Right renal cortex interstitium (tissue), 3 donors: ENCODE measurements at regions not wholly inside any gene's neighbourhood (a gene's known extent, or its start where the extent isn't known, plus 50 kb on each side); places are given as distances from the start of the nearest gene placed in this dataset.
"Not testable (repeated sequence)": the region's sequence is repeated elsewhere in the genome, so short reads cannot be mapped to it uniquely, and the experiment has no call there.

Experiments
- DNase-seq, 3 donors: peaks; one replicate each; pipeline ENCODE4 v3.0.0-alpha.2; 2013; ENCODE audit warnings: low read depth in 3 of 3, low spot score in 2 of 3

DNA sequence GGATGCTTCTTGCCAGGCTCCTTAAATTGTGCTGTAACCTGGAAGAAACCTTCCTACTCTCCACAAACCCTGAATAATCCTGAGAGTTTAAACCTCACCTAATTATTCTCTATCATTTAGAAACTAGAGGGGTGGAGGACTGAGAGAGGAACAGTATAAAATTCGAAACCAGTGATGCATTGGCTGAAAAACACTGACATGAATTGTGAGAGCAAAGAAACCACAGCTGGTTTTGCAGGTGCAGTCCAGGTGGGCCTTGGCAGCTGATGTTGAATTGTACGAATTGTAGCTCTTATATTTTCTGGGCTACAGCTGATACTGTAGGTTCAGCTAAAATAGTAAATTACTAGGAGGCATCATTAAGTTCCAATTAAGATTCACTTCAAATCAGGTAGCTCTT lies 227.0 kb upstream of the SLITRK5 start:
- no peak for DNase-seq

DNA sequence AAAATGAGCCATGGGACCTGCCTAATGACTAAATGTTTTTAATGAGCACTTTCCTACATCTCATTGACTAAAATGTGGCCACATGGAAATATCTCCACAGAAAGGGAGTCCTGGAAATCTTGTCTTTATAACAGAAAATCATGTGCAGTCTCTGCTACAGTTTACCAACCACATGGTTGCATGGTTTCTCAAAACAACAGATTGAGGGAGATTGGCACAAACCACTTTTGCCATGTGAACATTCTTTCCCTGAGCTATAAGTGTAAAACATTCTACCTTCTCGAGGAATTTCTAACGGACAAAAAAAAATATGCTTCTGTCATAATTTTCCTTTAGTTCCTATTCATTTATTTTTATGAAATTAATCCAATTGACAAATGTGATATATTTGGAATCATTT lies 218.9 kb upstream of the SLITRK5 start:
- DNase-seq, result no peak

DNA sequence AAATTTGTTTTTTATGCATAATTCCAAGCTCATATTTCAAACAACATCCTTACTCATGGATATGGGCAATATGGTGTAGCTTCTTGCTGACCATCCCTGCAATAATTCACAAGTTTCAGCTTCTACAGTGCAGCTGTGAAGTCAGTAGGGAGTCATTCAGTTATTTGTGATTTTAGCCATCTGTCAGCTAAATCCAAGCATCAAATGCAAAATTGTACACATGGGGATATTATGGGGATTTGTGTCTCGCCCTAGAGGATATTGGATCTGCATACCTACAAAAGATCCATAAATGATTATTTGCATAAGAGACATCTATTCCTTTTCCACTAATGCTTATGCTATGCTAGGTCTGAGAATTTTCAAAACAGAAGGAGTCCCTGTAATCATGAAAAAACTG lies 217.9 kb upstream of the SLITRK5 start:
- no peak for DNase-seq

GRCh38 chr13:87459419-87459818 lies 211.8 kb upstream of the SLITRK5 start:
- no peak for DNase-seq

DNA sequence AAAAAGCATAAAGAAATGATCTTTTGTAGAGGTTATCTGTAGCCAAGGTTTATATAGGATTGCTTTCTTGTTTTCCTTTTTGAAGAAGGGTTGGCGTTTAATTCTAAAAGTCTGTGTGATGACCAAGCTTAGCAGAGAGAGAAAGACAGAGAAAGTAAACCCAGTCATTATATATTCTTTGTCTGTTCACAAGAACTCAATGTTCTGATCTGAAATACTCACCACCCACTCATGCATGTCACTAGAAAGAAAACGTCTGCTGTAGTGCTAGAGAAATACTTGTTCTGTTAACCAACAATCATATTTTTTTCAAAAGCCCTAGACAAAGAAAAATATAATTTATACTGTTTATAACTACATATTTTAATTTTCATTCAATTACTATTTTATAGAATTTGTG lies 173.7 kb upstream of the SLITRK5 start:
- DNase-seq, result no peak

GRCh38 chr13:87498681-87499080 lies 172.5 kb upstream of the SLITRK5 start:
- peak in 2 of 3 donors; percentile 10 to 17 for DNase-seq

GRCh38 chr13:87524775-87525174 lies 146.4 kb upstream of the SLITRK5 start:
- no peak for DNase-seq

DNA sequence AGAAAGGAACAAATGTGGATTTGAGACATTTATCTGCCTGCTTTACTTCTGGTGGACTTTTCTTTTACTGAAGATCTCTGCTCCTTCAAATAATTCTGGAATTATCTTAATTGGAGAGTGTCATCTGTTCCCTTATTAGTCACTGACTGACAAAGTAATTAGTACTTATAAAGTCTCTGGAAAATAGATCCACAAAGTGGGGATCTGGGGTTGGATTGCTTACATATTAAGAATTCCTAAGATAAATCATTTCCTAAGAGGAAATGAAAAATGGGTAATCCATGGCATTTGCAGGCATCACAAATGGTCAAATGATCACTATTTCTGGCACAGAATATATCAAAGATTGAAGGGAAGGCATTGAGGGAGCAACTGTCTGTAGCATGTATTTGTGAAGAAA lies 137.4 kb upstream of the SLITRK5 start:
- DNase-seq, result no peak

GRCh38 chr13:87535911-87536310 lies 135.3 kb upstream of the SLITRK5 start:
- no peak for DNase-seq

- no peak for DNase-seq
Observed at GRCh38 chr13:87536499-87536898, 134.7 kb upstream of the SLITRK5 start.

GRCh38 chr13:87536899-87537298 lies 134.3 kb upstream of the SLITRK5 start:
- DNase-seq, result no peak

DNA sequence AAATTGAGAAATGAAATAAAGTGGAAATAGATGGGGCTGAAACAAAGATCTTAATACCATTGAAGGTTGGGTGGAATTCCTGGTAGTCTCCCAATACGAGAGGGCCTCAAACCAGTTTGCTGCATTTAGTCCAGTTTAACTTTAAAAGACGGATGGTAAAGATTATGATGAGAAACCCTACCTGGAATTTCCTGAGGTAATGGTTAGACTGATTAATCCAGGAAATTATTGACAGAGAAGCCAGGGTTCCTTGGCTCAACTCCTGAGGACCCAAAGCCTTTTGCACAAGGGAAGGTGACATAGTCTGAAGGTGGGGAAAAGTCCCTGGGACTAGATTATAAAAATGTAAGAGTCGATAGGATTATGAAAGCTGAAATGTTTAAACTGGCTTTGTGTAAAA lies 133.2 kb upstream of the SLITRK5 start:
- no peak for DNase-seq

- no peak for DNase-seq
Observed at GRCh38 chr13:87538366-87539052, 132.7 kb upstream of the SLITRK5 start.

DNA sequence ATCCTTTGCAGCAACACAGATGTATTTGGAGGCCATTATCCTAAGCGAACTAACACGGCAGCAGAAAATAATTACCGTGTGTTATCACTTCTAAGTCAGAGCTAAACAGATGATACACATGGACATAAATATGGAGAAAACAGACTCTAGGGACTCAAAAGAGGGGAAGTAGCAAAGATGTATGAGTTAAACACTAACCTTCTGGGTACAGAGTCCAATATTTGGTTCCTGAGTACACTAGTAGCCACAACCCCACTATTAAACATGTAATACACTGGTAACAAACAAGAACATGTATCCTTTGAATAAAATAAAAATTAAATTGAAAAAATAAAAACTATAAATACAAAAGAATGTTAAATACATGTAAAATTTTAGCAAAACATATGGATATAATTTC lies 118.0 kb upstream of the SLITRK5 start:
- DNase-seq, result no peak

GRCh38 chr13:87554045-87554444 lies 117.1 kb upstream of the SLITRK5 start:
- DNase-seq, result no peak

DNA sequence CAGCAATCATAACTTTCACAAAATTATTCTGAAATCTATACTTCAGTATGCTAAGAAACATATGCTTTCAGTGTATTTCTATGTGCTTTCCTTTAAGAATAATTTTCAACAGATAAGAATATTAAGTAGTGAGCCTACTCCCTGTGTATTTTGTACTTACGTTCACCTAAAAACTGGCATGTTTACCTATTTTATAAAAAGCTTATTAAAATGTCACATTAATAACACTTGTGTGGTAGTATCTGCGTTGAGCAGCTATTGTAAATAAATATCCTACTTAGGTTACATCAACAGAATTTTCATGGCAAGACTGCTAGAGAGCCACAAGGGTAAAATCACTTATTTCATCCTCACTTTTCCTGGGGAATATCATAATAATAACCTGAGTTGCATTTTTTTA lies 113.4 kb upstream of the SLITRK5 start:
- no peak for DNase-seq

GRCh38 chr13:87561580-87561979 lies 109.6 kb upstream of the SLITRK5 start:
- not testable (repeated sequence) for DNase-seq

DNA sequence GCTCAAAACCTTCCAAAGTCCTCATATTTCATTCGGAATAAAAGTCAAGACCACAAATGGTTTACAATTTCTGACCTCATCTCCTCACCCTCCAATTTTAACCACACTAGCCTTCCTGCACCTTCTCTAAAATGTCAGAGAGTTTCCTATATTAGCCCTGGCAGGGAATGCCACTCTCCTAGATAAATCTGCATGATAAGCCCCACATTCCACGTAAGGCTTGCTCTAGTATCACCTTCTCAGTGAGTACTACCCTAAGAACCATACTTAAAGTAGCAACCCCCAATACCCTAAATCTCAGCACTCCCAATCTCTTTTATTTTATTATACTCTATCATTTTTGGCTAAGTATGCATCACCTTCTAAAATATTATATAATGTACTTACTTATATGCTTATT lies 100.5 kb upstream of the SLITRK5 start:
- no peak for DNase-seq

DNA sequence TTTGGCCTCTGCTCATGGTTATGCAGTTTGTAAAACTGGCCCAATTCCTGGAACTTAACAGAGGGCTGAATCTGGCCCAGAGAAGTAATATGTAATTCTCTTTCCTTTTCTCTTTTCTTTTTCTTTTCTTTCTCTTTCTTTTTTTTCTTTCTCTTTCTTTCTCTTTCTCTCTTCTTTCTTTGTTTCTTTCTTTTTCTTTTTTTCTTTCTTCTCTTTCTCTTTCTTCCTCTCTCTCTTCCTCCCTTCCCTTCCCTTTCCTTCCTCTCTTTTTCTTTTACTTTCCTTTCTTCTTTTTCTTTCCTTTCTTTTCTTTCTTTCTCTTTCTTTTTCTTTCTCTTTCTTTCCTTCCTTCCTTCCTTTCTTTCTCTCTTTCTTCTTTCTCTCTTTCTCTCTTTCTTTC lies 88.8 kb upstream of the SLITRK5 start:
- no peak for DNase-seq

DNA sequence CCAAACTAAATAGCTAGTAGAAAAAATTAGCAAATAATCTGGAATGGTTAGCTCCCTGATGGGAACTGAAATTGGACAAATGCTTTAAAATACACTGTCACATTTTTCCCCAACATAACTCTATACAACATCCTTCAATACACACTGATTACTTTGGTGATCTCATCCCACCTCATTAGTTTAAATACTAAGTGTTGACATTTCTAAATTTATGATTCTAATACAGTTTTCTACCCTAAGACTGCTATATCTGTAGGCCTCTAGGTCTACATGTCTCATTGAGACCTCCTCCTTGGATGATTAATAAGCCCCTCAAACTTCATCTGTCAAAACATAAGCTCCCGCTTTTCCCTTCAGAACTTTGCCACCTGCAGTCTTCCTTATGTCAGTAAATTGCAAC lies 80.7 kb upstream of the SLITRK5 start:
- no peak for DNase-seq

DNA sequence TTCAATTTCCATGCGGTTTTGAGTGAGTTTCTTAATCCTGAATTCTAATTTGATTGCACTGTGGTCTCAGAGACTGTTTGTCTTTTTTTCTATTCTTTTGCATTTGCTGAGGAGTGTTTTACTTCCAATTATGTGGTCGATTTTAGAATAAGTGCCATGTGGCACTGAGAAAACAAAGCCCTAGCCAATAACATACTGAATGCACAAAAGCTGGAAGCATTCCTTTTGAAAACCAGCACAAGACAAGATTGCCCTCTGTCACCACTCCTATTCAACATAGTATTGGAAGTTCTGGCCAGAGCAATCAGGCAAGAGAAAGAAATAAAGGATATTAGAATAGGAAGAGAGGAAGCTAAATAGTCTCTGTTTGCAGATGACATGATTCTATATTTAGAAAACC lies 66.7 kb upstream of the SLITRK5 start:
- not testable (repeated sequence) for DNase-seq

- no peak for DNase-seq
Observed at GRCh38 chr13:87607266-87607665, 63.9 kb upstream of the SLITRK5 start.

DNA sequence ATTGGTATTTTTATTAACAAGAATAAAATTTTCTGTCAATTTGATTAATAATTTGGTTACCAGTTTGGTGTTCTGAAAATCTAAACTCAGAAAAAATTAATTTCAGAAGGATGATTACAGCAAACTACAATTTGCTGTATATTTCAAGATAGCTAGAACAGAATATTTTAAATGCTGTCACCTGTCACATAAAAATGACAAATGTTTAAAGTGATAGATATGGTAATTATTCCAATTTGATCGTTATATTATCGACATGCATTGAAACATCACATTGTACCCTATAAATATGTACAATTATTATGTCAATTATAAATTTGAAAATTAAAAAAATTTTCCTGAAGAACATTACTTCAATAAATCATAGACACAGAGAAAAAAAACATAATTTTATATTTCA lies 56.9 kb upstream of the SLITRK5 start:
- DNase-seq, result no peak
